Skeletal muscle satellite cell (primary cell): ENCODE measurements at regions not wholly inside any gene's neighbourhood (a gene's known extent, or its start where the extent isn't known, plus 50 kb on each side); places are given as distances from the start of the nearest gene placed in this dataset. TPM values are rescaled to one million over a fixed set of nuclear protein-coding genes. Genes with fewer than 3 reads are reported as not detected.
"Not testable (repeated sequence)": the region's sequence is repeated elsewhere in the genome, so short reads cannot be mapped to it uniquely, and the experiment has no call there.

Source experiments
- H3K27me3 ChIP-seq: 2 replicates; pipeline ENCODE4 v1.7.0; 2013; ENCODE audit warnings: low read length; ENCODE audit not compliant: control insufficient read depth, insufficient read depth
- H3K36me3 ChIP-seq: 2 replicates; pipeline ENCODE4 v1.7.0; 2013; ENCODE audit warnings: mild to moderate bottlenecking, control low read depth, low read length; ENCODE audit not compliant: insufficient read depth
- H3K4me1 ChIP-seq: 2 replicates; pipeline ENCODE4 v1.7.0; 2013; ENCODE audit warnings: low read length; ENCODE audit not compliant: control insufficient read depth, insufficient read depth
- H3K4me2 ChIP-seq: 2 replicates; pipeline ENCODE4 v1.7.0; 2013; ENCODE audit warnings: mild to moderate bottlenecking, low read length
- H3K4me3 ChIP-seq: 2 replicates; pipeline ENCODE4 v1.7.0; 2013; ENCODE audit warnings: low read length
- H3K9ac ChIP-seq: 2 replicates; pipeline ENCODE4 v1.7.0; 2013; ENCODE audit warnings: mild to moderate bottlenecking, low read depth, low read length, moderate library complexity
- H3K9me3 ChIP-seq: replicated peaks from 2 replicates; pipeline ENCODE4 v1.7.0; 2013; ENCODE audit warnings: mild to moderate bottlenecking, control low read depth, low read length
- small RNA-seq: library from RNA; depleted of rRNA; stranded (forward); fragments of <200 nt; gene quantifications from one replicate; pipeline ENCODE3, GENCODE V24; 2012

- H3K4me2 ChIP-seq = no peak overlapping the region
- no peaks in the 10 kb centered on the region for H3K4me1 ChIP-seq
- H3K9me3 ChIP-seq = no peaks in the 10 kb centered on the region
- no peaks in the 10 kb centered on the region for H3K36me3 ChIP-seq
- no peaks in the 10 kb centered on the region for H3K27me3 ChIP-seq
- no peak overlapping the region for H3K4me3 ChIP-seq
- no peak overlapping the region for H3K9ac ChIP-seq
These were observed 82.8 kb upstream of the RORB start for GRCh38 chr9:74414325-74414724.

GRCh38 chr9:74415995-74416394 is 81.1 kb upstream of the RORB start:
- no peak overlapping the region for H3K4me2 ChIP-seq
- no peaks in the 10 kb centered on the region for H3K27me3 ChIP-seq
- H3K36me3 ChIP-seq = no peaks in the 10 kb centered on the region
- H3K9me3 ChIP-seq = no peaks in the 10 kb centered on the region
- H3K9ac ChIP-seq = no peak overlapping the region
- H3K4me1 ChIP-seq = no peaks in the 10 kb centered on the region
- no peak overlapping the region for H3K4me3 ChIP-seq

- H3K9ac ChIP-seq, H3K4me1 ChIP-seq, H3K9me3 ChIP-seq, H3K36me3 ChIP-seq, H3K4me3 ChIP-seq, H3K4me2 ChIP-seq, H3K27me3 ChIP-seq: not testable (repeated sequence)
These were observed 72.6 kb upstream of the RORB start for GRCh38 chr9:74424488-74424887.

- Histone ChIP-seq H3K4me1 (no peaks in the 10 kb centered on the region), H3K36me3 (no peaks in the 10 kb centered on the region), H3K9me3 (no peaks in the 10 kb centered on the region), H3K27me3 (no peaks in the 10 kb centered on the region), H3K4me3 (no peak overlapping the region), H3K4me2 (no peak overlapping the region), H3K9ac (no peak overlapping the region)
These were observed 65.7 kb upstream of the RORB start for GRCh38 chr9:74431467-74431866.

- no peak overlapping the region for H3K4me3 ChIP-seq
- no peak overlapping the region for H3K4me2 ChIP-seq
- H3K36me3 ChIP-seq = no peaks in the 10 kb centered on the region
- H3K4me1 ChIP-seq = peaks cover 11% of the 10 kb centered on the region
- no peak overlapping the region for H3K9ac ChIP-seq
- no peaks in the 10 kb centered on the region for H3K9me3 ChIP-seq
- no peaks in the 10 kb centered on the region for H3K27me3 ChIP-seq
These were observed 53.9 kb upstream of the RORB start for GRCh38 chr9:74443036-74443750.

- H3K4me3 ChIP-seq = no peak overlapping the region
- H3K4me1 ChIP-seq = peaks cover 11% of the 10 kb centered on the region
- no peak overlapping the region for H3K4me2 ChIP-seq
- H3K9me3 ChIP-seq = no peaks in the 10 kb centered on the region
- no peak overlapping the region for H3K9ac ChIP-seq
- H3K27me3 ChIP-seq = no peaks in the 10 kb centered on the region
- H3K36me3 ChIP-seq = no peaks in the 10 kb centered on the region
These were observed 52.8 kb upstream of the RORB start for GRCh38 chr9:74444369-74444768.

Small RNA genes in the stretch of these regions (small RNA-seq; reads per million reads assigned to genes)
- not detected for gene RNA5SP286
